ENCODE measurements at regions not wholly inside any gene's neighbourhood (a gene's known extent, or its start where the extent isn't known, plus 50 kb on each side); places are given as distances from the start of the nearest gene placed in this dataset.
A peak's percentile ranks its signal among the peaks of the same experiment; 100 is the strongest.
"Not testable (repeated sequence)": the region's sequence is repeated elsewhere in the genome, so short reads cannot be mapped to it uniquely, and the experiment has no call there.

DNA sequence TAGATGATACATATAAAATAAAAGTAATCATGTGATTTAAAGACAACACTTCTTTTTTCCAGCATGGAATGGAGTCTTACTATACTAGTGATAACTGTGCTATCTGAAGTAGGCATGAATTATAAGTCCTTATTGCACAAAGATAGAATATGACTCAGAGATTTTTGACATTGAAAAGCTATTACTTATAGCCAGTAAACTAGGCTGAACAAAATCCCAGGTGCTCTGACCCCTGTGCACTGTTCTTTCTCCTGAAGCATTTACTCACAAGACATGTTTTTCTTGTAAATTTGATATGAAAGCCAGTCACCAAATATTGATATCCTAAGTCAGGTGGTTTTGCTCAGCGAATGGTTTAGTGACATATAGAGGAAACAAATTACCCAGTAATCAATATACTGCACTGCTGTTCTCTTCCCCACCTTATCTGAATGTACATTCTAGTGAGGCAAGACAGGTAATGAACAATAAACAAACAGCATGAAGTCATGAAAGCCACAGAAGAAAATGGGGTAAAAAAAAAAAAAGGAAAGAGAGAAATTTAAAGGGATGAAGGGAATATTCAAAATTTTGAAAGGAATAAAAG, 1567.0 kb upstream of the SPRY2 start:
- DNase-seq, result no peak

DNA sequence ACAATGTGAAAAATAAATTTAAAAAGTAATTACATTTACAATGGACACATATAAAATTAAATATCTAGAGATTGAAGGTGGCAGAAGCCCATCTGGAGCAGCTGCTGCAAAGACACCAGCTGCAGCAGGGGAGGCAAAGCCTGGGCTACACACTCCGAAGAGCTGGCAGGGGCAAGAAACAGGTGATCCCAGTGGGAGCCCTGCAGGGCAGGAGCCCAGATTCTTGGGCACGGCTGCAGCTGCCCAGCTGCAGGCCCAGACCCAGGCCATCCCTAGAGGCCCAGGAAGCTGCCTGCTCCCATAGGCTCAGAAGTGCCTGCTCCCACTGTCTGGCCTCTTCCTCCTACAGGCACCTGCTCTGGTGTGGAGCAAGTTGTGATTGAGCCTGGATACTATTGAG, 1547.9 kb upstream of the SPRY2 start:
- DNase-seq, result no peak

DNA sequence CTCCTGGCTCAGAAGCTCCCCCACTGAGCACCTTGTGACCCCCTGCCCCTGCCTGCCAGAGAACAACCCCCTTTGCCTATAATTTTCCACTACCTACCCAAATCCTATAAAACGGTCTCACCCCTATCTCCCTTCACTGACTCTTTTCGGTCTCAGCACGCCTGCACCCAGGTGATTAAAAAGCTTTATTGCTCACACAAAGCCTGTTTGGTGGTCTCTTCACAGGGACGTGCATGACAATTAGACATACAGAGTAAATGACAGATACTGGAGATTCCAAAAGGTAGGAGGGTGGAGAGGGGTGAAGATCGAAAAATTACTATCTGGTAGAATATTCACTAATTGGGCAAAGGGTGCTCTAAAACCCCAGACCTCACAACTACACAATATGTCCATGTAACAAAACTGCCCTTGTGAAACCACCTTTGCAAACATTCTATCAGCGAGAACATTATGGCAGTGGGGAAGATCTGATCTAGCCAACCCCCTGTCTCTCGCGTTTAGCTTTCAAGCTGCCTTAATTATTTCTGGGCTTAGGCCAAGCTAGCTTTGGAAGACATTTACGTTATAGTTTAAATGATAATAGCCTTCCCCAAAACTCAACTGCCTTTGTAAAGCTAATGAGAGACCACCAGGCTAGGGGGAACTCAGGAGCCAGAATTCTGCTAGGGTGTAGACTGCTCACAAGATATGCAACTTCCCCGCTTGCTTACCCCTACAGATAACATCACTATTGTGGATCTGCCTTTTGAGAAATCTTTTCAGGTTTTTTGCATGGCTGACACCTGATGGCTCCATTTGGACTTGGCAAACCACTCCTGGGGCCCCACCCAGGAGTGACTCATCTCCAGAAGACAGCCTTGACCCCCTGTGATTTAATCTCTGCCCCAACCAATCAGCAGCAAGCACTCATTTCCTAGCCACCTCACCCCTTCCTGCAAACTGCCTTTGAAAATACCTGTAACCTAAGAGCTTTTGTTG, 1534.0 kb upstream of the SPRY2 start:
- no peak for DNase-seq

DNA sequence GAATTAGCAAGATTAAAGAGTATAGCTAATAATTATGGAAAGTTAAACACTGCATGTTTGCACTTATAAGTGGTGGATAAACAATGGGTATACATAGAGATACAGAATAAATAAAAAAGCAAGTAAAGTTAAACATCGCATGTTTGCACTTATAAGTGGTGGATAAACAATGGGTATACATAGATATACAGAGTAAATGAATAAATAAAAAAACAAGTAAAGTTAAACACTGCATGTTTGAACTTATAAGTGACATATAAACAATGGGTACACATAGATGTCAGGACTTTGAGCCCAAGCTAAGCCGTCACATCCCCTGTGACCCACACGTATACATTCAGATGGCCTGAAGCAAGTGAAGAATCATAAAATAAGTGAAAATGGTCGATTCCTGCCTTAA, 1533.3 kb upstream of the SPRY2 start:
- no peak for DNase-seq

DNA sequence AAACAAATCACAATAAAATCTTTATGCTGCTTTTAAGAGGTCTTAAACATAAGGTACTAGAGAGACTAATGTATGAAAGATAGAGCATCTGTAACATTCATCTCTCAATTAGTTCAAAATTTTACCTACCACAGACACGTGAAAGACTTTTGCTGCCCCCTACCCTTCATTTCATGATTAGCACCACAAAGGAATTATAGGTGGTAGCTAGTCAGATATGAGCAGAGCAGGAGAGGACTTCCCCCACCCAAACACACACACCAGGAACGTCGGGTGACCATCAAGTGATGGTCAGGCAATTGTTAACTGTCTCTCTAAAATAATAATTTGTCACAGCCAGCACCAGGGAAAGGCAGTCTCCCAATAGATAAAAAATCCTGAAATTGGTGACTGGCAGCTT, 1531.7 kb upstream of the SPRY2 start:
- no peak for DNase-seq

DNA sequence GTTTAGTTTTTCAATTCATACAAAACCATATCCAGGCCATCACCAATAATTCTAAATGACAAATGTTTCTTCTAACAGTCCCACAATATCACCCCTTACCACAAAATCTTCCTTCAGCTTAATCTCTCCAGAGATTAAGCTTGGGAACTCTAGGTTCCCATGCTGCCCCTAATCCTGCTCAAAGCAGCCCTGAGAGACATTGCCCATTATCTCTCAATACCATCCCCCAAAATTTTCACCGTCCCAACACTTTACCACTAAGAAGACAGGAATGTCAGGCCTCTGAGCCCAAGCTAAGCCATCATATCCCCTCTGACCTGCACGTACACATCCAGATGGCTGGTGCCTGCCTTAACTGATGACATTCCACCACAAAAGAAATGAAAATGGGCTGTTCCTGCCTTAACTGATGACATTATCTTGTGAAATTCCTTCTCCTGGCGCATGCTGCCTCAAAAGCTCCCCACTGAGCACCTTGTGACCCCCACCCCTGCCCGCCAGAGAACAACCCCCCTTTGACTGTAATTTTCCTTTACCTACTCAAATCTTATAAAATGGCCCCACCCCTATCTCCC, 1530.9 kb upstream of the SPRY2 start:
- DNase-seq, result not testable (repeated sequence)

DNA sequence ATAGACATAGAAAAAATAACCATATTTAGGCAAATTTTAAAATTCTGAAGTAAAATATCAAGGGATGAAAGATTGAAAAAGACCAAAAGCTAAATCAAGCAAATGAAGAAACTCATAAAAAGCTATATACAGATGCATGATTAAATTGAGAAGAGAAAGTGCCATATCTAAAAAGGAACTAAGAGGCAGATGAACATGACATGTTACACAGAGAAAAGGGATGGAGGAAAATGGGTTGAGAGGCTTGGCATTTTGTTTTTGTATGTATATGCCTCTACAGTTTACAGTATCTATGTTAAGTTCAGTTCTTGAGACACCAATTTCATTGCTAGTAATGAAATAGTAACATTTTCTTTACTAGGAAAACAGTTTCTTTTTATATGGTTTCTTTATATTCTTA, 1507.4 kb upstream of the SPRY2 start:
- DNase-seq, result no peak

DNA sequence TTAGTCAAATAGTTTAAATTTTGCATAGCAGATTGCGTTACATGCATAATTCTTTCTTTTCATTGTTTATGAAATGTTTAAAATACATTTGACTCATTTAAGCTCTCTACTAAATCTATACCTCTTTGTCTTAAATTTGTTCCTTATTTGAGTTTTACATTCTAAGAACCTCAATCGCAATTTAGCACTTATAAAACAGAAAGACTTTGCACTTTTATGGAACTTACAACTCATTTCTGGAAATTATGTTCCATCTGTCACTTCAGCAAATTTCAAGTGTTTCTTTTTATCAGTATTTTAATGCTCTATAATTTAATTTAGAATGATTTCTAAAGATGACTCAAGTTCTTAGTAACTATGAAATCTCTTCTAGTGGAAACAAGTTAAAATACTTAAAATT, 1505.8 kb upstream of the SPRY2 start:
- DNase-seq, result no peak

DNA sequence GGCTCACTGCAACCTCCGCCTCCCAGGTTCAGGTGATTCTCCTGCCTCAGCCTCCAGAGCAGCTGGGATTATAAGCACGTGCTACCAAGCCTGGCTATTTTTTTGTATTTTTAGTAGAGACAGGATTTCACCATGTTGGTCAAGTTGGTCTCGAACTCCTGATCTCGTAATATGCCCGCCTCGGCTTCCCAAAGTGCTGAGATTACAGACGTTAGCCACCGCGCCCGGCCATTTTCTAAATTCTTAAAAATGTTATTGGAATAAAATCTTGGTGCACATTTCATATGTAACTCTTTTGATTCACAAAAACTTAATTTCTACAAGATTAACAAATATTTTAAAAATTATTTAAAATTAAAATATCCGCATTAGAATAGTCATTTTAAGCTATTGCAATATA, 1480.3 kb upstream of the SPRY2 start:
- DNase-seq, result no peak

DNA sequence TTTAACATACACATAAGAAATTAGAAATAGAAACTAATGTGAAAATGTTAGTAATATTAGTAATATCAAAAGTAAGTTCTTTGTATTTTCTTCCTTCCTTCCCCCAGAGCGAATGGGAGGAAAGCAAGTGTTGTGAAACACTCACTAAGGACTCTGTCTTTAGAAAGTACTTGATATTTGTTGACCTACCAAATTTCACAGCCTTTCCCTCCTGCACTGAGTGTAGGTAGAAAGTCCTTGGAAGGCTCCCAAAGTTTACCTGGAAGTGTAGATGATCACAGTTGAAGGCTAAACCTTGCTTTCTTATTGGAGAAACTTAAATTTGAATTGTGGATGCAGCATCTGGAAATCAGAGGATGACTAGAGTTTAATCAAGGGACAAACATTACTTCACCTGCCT, 1459.5 kb upstream of the SPRY2 start:
- no peak for DNase-seq

DNA sequence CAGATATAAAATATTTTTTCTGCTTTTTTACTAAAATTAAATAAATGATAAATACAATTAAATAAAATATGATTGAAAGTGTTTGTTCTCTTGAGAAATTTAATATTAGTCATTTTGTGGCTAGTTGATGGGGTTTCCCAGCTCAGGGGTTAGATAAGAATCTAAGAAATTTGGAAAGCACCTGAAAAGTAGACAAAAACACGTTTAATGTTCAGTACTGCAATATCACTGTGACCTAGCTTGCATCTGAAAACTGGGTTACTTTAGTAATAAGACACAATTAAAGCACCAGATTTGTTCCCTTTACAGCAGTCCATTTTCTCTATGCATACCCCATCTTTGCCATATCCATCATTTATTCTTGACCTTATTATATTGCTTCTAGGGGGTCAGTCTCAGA, 1454.8 kb upstream of the SPRY2 start:
- DNase-seq, result no peak

DNA sequence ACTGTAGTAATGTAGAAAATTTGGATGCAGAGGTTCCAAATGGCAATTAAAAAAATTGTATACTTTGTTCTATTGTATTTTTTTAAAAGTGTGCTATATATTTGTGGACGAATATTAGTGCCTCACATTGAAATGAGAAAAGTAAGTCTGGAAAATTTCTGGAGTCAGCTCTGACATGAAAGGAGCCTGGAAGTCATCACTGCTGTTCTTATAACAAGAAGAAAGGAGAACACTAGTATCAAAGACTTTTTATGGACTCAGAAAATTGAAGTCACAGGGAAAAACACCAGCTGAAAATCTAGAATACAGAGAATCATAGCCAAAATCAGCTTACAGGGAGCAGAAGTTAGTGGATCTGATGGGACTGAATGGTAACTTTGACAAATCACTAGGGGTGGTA, 1450.7 kb upstream of the SPRY2 start:
- DNase-seq, result no peak

DNA sequence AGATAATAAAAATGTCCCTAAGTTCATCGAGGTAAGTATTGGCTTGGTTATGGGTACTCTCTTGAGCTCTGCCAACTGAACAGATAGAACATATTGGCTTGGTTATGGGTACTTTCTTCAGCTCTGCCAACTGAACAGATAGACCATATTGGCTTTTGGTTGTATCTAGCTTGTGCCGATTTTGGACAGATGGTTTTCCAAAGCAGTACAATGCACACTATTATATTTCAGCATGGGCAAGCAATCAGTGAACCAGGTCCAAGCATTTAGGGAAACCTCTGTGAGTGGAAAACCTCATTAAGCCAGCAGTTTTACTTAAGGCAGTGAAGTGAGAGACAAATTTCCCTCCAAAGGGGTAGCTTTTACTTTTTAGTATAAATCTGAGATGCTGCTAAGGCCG, 1440.5 kb upstream of the SPRY2 start:
- no peak for DNase-seq

DNA sequence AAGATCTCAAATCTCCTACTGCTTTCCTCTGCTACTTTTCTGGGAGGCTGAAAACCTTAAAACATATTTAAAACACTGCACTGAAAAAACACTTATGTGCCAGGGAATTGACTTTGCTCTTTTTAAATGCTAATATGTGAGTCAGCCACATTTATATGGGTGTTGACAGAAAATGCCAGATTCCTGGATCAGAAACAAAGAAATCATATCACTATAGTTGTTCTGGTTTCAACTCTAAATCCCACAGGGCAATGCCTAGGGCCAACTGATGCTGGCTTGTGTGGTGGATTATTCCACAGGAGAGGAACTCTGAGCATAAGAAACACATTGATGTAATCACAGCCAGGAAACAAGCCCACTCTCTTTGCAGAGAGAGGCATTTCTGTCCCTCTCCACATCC, 1439.0 kb upstream of the SPRY2 start:
- DNase-seq, result no peak

DNA sequence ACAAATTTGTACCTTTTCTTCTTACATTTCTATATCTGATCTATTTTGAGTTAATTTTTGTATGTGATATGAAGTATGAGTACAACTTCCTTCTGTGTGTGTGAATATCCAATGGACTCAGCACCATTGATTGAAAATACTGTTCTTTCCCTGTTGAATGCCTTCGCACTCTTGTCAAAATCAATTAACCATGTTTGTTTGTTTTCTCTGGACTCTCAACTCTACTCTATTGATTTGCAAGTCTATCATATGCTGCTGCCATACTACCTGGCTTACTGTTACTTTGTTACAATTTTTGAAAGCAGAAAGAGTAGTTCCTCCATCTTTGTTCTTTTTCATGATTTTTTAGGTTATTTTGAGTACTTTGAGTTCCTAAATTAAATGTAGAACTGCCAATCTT, 1437.4 kb upstream of the SPRY2 start:
- no peak for DNase-seq

DNA sequence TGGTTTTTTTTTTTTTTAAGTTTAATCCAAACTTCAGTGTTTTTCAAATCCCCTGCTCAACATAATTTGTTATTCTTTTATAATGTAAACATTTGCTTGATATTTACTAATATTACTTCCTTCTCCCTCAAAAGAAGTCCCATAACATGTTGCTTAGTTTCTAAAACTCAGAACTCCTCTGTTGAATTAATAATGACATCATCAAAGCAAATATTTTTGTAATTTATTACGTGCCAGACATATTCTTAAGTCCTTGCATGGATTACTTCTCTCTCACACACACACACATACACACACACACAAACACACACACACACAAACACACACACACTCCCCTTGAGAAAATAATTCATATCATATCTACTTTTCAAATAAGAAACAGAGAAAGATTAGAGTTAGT, 1432.3 kb upstream of the SPRY2 start:
- DNase-seq, result no peak

DNA sequence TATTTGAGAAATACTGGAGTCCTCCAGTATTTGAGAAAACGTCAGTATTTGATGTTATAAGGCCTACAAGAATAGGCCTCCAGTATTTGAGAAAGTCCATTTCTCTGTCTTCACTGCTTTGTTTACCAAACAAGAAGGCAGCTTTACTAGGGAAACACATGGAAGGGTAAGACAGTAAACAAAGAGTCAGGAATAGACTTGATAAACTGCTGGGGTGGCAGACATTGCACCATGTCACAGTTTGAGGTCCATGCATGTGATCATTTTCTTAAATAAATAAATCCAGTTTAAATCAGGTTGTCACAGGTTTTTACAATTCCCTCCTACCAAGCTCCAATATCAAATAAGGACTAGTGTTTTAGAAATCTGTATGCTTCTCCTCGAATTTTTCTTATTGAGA, 1431.0 kb upstream of the SPRY2 start:
- DNase-seq, result no peak

DNA sequence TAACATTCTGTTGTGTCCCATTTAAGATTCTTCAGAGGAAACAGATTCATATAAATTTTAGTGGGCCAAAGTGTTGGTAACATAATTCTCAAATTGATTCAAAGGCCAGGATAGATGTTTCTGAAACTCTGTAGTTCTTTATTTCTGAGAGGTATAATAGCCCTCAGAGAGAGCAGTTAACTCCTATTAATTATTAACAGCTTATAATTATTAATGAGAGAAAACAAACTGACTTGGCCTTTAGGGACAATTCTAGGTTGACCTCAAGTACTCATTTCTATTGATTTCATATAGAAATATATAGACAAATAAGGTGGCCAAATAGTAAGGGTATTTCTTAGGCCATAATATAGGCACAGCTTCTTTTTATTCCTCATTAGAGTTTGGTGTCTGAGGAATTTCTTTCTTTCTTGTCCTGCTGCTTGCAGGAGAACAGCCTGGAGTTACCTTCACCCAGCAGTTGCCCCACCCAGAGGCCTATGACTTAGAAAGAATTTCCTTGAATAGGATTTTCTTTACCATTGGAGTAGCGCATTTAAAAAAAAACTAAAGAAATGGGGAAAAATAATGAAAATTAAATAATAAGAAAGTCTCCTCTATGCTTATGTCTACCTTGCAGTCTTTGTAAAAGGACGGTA, 1430.1 kb upstream of the SPRY2 start:
- DNase-seq, result no peak

DNA sequence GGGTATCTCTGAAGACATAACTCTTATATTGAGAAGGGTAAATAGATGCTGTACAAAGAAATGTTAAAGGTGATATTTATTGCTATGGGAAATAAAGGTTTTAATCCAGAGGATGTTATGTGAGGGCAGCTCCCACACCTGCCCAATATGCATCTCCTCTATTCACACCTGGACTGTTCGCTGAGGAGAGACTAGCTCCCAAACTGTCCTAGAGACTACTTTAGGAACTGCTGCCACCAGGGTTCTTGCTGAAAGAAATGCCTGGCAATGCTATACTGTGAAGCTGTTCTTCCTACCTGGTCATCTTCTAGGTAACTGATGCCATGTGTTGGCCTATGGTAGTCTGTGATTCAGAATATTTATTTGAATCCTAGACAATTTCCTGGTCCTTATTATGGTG, 1421.5 kb upstream of the SPRY2 start:
- no peak for DNase-seq

DNA sequence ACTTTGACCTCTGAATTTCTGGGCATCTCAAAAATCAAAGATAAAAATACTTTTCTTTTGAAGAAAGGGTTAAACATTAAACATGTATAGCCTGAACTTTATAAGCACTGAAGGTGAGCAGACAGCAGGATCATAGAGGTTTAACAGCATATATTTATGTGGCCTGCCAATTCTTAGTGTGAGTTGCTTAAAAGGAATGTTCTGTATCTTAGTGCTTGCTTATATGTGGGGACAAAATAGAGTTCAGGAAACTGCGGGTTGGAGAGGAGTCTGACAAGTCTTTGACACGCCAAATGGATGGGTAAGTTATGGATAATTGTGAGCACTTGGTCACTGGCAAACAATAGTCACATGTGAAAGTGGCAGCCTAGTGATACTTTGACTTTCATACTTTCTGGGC, 1419.4 kb upstream of the SPRY2 start:
- no peak for DNase-seq

DNA sequence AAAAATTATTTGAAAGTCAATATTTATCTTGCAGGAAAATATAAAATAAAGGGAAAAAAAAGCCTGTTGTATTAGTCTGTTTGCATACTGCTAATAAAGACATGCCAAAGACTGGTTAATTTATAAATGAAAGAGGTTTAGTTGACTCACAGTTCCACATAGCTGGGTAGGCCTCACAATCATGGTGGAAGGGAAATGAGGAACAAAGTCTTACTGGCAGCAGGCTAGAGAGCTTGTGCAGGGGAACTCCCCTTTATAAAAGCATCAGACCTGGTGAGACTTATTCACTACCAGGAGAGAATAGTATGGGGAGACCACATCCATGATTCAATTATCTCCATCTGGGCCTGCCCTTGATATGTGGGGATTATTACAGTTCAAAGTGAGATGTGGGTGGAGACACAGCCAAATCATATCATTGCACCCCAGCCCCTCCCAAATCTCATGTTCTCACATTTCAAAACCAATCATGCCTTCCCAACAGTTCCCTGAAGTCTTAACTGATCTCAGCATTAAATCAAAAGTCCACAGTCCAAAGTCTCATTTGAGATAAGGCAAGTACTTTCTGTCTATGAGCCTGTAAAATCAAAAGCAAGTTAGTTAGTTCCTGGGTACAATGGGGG, 1416.5 kb upstream of the SPRY2 start:
- no peak for DNase-seq

DNA sequence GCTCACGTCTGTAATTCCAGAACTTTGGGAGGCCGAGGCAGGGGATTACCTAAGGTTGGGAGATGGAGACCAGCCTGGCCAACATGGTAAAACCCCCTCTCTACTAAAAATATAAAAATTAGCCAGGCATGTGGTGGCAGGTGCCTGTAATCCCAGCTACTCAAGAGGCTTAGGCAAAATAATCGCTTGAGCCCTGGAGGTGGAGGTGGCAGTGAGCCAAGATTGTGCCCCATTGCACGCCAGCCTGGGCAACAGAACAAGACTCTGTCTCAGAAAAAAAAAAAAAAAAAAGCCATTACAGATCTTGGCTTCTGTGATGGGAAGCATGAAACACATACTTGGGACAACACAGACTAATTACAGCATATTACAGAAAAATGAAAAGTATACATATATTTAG, 1404.5 kb upstream of the SPRY2 start:
- DNase-seq, result peak; percentile 68

DNA sequence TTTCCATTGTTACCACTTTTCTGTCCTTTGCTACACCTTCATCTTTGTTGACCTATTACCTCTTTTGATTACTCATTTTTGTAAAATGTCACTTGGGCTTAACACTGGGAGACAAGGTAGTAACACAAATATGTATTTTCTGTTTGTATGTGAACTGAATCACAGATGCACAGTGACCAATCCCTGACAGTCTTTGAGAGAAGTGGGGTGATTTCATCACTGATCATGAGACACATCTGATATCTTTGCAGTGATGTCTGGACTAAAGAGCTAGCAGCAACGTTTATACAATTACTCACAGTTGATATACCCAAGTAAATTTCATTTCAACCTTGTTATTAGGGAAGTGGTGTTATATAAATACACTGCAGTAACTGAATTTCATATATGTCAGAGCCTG, 1397.4 kb upstream of the SPRY2 start:
- DNase-seq, result no peak
